ENCODE measurements at regions not wholly inside any gene's neighbourhood (a gene's known extent, or its start where the extent isn't known, plus 50 kb on each side); places are given as distances from the start of the nearest gene placed in this dataset.

- CTCF ChIA-PET, result no interaction called here
- no peak for ATAC-seq
- no peak overlapping the region for H3K9ac ChIP-seq (ENCODE audit: low read length)
- H3K4me1 ChIP-seq (ENCODE audit: insufficient read depth, low read length), result no peaks in the 10 kb centered on the region
- no peak overlapping the region for H3K4me2 ChIP-seq (ENCODE audit: low read length)
- intact Hi-C loops (cut with micrococcal nuclease), result no loop called here
- H3K27me3 ChIP-seq (ENCODE audit: low read length), result no peaks in the 10 kb centered on the region
- H3K9me3 ChIP-seq (ENCODE audit: low read length), result no peaks in the 10 kb centered on the region
- no peak for DNase-seq
- no peaks in the 10 kb centered on the region for H3K9me2 ChIP-seq (replicated peaks; ENCODE audit: low read length)
- H3K79me2 ChIP-seq (ENCODE audit: low read length), result no peaks in the 10 kb centered on the region
- H4K20me1 ChIP-seq (ENCODE audit: low read length), result no peaks in the 10 kb centered on the region
- H2AFZ ChIP-seq (ENCODE audit: low read length), result no peak overlapping the region
- H3K27ac ChIP-seq (ENCODE audit: low read length), result no peak overlapping the region
- no peaks in the 10 kb centered on the region for H3K36me3 ChIP-seq (ENCODE audit: low read depth, low read length)
- BruUV-seq (replicated peaks), result no TSS peak
- no peaks in the 10 kb centered on the region for H3F3A ChIP-seq (ENCODE audit: low read length, unreplicated experiment)
- TF ChIP-seq CTCF (conservative IDR thresholded peaks at IDR 0.05; ENCODE audit: low read depth, low read length), result no peak
- TF ChIP-seq EZH2phosphoT487 (IDR thresholded peaks at IDR 0.05; ENCODE audit: borderline replicate concordance, low read length), result no peak
- TF ChIP-seq EZH2 (IDR thresholded peaks at IDR 0.05; ENCODE audit: low read length, unreplicated experiment), result no peak
- POLR2A ChIA-PET (ENCODE audit: unreplicated experiment), result no interaction called here
- no peak overlapping the region for H3K4me3 ChIP-seq (ENCODE audit: low read length)
Observed at GRCh38 chr5:74418261-74418660, 222.3 kb downstream of the ENC1 start.

- BruUV-seq (replicated peaks), result no TSS peak
- Histone ChIP-seq H3K27ac (ENCODE audit: low read length) (no peak overlapping the region), H3K9ac (ENCODE audit: low read length) (no peak overlapping the region), H3K36me3 (ENCODE audit: low read depth, low read length) (no peaks in the 10 kb centered on the region), H2AFZ (ENCODE audit: low read length) (no peak overlapping the region), H3K79me2 (ENCODE audit: low read length) (no peaks in the 10 kb centered on the region), H3K4me1 (ENCODE audit: insufficient read depth, low read length) (no peaks in the 10 kb centered on the region), H3F3A (ENCODE audit: low read length, unreplicated experiment) (no peaks in the 10 kb centered on the region), H3K27me3 (ENCODE audit: low read length) (no peaks in the 10 kb centered on the region), H3K4me3 (ENCODE audit: low read length) (no peak overlapping the region), H3K4me2 (ENCODE audit: low read length) (no peak overlapping the region), H4K20me1 (ENCODE audit: low read length) (no peaks in the 10 kb centered on the region), H3K9me3 (ENCODE audit: low read length) (no peaks in the 10 kb centered on the region), H3K9me2 (replicated peaks; ENCODE audit: low read length) (no peaks in the 10 kb centered on the region)
- TF ChIP-seq CTCF (conservative IDR thresholded peaks at IDR 0.05; ENCODE audit: low read depth, low read length), result no peak
- no peak for TF ChIP-seq EZH2phosphoT487 (IDR thresholded peaks at IDR 0.05; ENCODE audit: borderline replicate concordance, low read length)
- TF ChIP-seq EZH2 (IDR thresholded peaks at IDR 0.05; ENCODE audit: low read length, unreplicated experiment), result no peak
- ChIA-PET POLR2A (ENCODE audit: unreplicated experiment) (no interaction called here), CTCF (no interaction called here)
- no peak for DNase-seq
- no peak for ATAC-seq
- intact Hi-C loops (cut with micrococcal nuclease), result no loop called here
Observed at GRCh38 chr5:74415695-74416102, 224.8 kb downstream of the ENC1 start.

GRCh38 chr5:74414228-74414627 is 226.3 kb downstream of the ENC1 start:
- Histone ChIP-seq H3F3A (ENCODE audit: low read length, unreplicated experiment) (no peaks in the 10 kb centered on the region), H3K9me3 (ENCODE audit: low read length) (no peaks in the 10 kb centered on the region), H3K27ac (ENCODE audit: low read length) (no peak overlapping the region), H3K79me2 (ENCODE audit: low read length) (no peaks in the 10 kb centered on the region), H3K4me2 (ENCODE audit: low read length) (no peak overlapping the region), H3K9me2 (replicated peaks; ENCODE audit: low read length) (no peaks in the 10 kb centered on the region), H3K27me3 (ENCODE audit: low read length) (no peaks in the 10 kb centered on the region), H3K9ac (ENCODE audit: low read length) (no peak overlapping the region), H3K4me3 (ENCODE audit: low read length) (no peak overlapping the region), H3K36me3 (ENCODE audit: low read depth, low read length) (no peaks in the 10 kb centered on the region), H3K4me1 (ENCODE audit: insufficient read depth, low read length) (peaks cover 1% of the 10 kb centered on the region; the same call in 1 of the 2 replicates), H2AFZ (ENCODE audit: low read length) (no peak overlapping the region), H4K20me1 (ENCODE audit: low read length) (no peaks in the 10 kb centered on the region)
- intact Hi-C loops (cut with micrococcal nuclease), result no loop called here
- no peak for DNase-seq
- BruUV-seq (replicated peaks), result no TSS peak
- ATAC-seq, result no peak
- ChIA-PET POLR2A (ENCODE audit: unreplicated experiment) (no interaction called here), CTCF (no interaction called here)
- TF ChIP-seq EZH2 (IDR thresholded peaks at IDR 0.05; ENCODE audit: low read length, unreplicated experiment) (no peak), CTCF (conservative IDR thresholded peaks at IDR 0.05; ENCODE audit: low read depth, low read length) (no peak), EZH2phosphoT487 (IDR thresholded peaks at IDR 0.05; ENCODE audit: borderline replicate concordance, low read length) (no peak)
